KMS-11 (cell line): ENCODE measurements at regions not wholly inside any gene's neighbourhood (a gene's known extent, or its start where the extent isn't known, plus 50 kb on each side); places are given as distances from the start of the nearest gene placed in this dataset.

Experiments
- H2AFZ ChIP-seq: fragments of 200-600 bp; sonication (generic); 2 replicates; pipeline ENCODE4 v1.6.1; 2016; ENCODE audit warnings: antibody characterized with exemption, mixed run types, low read depth
- H3K27ac ChIP-seq: fragments of 200-600 bp; sonication (generic); 2 replicates; pipeline ENCODE4 v1.6.1; 2016; ENCODE audit warnings: mild to moderate bottlenecking, mixed run types
- H3K27me3 ChIP-seq: fragments of 200-600 bp; sonication (generic); 2 replicates; pipeline ENCODE4 v1.6.1; 2017; ENCODE audit warnings: mild to moderate bottlenecking, low read depth, mixed run types, moderate library complexity; ENCODE audit not compliant: insufficient read depth
- H3K36me3 ChIP-seq: fragments of 200-600 bp; sonication (generic); 2 replicates; pipeline ENCODE4 v1.6.1; 2017; ENCODE audit warnings: mild to moderate bottlenecking, mixed run types; ENCODE audit not compliant: insufficient read depth
- H3K4me1 ChIP-seq: fragments of 200-600 bp; sonication (generic); 2 replicates; pipeline ENCODE4 v1.6.1; 2016; ENCODE audit warnings: mild to moderate bottlenecking, low read depth, mixed run types; ENCODE audit not compliant: poor library complexity, severe bottlenecking
- H3K4me2 ChIP-seq: fragments of 200-600 bp; sonication (generic); 2 replicates; pipeline ENCODE4 v1.7.0; 2016; ENCODE audit warnings: mild to moderate bottlenecking, mixed run types
- H3K4me3 ChIP-seq: fragments of 200-600 bp; sonication (generic); IDR thresholded peaks from 2 replicates; pipeline ENCODE4 v1.6.1; 2017; ENCODE audit warnings: low read depth, low read length, mixed read lengths; ENCODE audit not compliant: insufficient read depth
- H3K79me2 ChIP-seq: fragments of 200-600 bp; sonication (generic); 2 replicates; pipeline ENCODE4 v1.6.1; 2016; ENCODE audit warnings: low read depth, mixed run types; ENCODE audit not compliant: insufficient read depth
- H3K9ac ChIP-seq: fragments of 200-600 bp; sonication (generic); 2 replicates; pipeline ENCODE4 v1.6.1; 2016; ENCODE audit warnings: mild to moderate bottlenecking, mixed run types
- H4K20me1 ChIP-seq: fragments of 200-600 bp; sonication (generic); 2 replicates; pipeline ENCODE4 v1.6.1; 2016; ENCODE audit warnings: mild to moderate bottlenecking, mixed run types; ENCODE audit not compliant: insufficient read depth
- CTCF ChIP-seq: fragments of 200-600 bp; sonication (generic); conservative IDR thresholded peaks from 2 replicates; pipeline ENCODE4 v1.6.1; 2017; ENCODE audit warnings: low read depth, mild to moderate bottlenecking, antibody characterized with exemption, low read length, moderate library complexity, mixed read lengths

- no peak for TF ChIP-seq CTCF
- no peak overlapping the region for H3K27ac ChIP-seq
These were observed 843.2 kb downstream of the AMY1C start for GRCh38 chr1:104592926-104593325.

GRCh38 chr1:104593413-104594187 lies 843.9 kb downstream of the AMY1C start:
- no peak overlapping the region for H3K4me3 ChIP-seq
- H3K27me3 ChIP-seq = no peaks in the 10 kb centered on the region
- H3K4me2 ChIP-seq = no peak overlapping the region
- no peaks in the 10 kb centered on the region for H3K36me3 ChIP-seq
- H3K4me1 ChIP-seq = no peaks in the 10 kb centered on the region
- H3K79me2 ChIP-seq = no peaks in the 10 kb centered on the region
- no peaks in the 10 kb centered on the region for H4K20me1 ChIP-seq
- no peak for TF ChIP-seq CTCF
- H3K9ac ChIP-seq = no peak overlapping the region
- H3K27ac ChIP-seq = no peak overlapping the region
- H2AFZ ChIP-seq = no peak overlapping the region

More at GRCh38 chr1:104592926-104593325, 843.2 kb downstream of the AMY1C start:
- Histone ChIP-seq H3K4me1 (no peaks in the 10 kb centered on the region), H3K4me3 (no peak overlapping the region), H3K4me2 (no peak overlapping the region), H4K20me1 (no peaks in the 10 kb centered on the region), H3K79me2 (no peaks in the 10 kb centered on the region), H3K36me3 (no peaks in the 10 kb centered on the region), H3K27me3 (no peaks in the 10 kb centered on the region), H2AFZ (no peak overlapping the region), H3K9ac (no peak overlapping the region)

GRCh38 chr1:104617474-104617873 lies 867.8 kb downstream of the AMY1C start:
- Histone ChIP-seq H3K27ac (no peak overlapping the region), H3K36me3 (no peaks in the 10 kb centered on the region), H3K4me3 (no peak overlapping the region), H3K4me1 (no peaks in the 10 kb centered on the region), H3K9ac (no peak overlapping the region), H3K27me3 (no peaks in the 10 kb centered on the region), H2AFZ (no peak overlapping the region), H4K20me1 (no peaks in the 10 kb centered on the region), H3K79me2 (no peaks in the 10 kb centered on the region), H3K4me2 (no peak overlapping the region)
- TF ChIP-seq CTCF = no peak

GRCh38 chr1:104621221-104621620 lies 871.5 kb downstream of the AMY1C start:
- TF ChIP-seq CTCF = no peak
- no peaks in the 10 kb centered on the region for H3K36me3 ChIP-seq
- no peak overlapping the region for H3K4me2 ChIP-seq
- H4K20me1 ChIP-seq = no peaks in the 10 kb centered on the region
- H2AFZ ChIP-seq = no peak overlapping the region
- H3K4me1 ChIP-seq = no peaks in the 10 kb centered on the region
- no peaks in the 10 kb centered on the region for H3K27me3 ChIP-seq
- no peaks in the 10 kb centered on the region for H3K79me2 ChIP-seq
- no peak overlapping the region for H3K9ac ChIP-seq
- no peak overlapping the region for H3K27ac ChIP-seq
- H3K4me3 ChIP-seq = no peak overlapping the region
